ENCODE measurements at regions not wholly inside any gene's neighbourhood (a gene's known extent, or its start where the extent isn't known, plus 50 kb on each side); places are given as distances from the start of the nearest gene placed in this dataset.

DNA sequence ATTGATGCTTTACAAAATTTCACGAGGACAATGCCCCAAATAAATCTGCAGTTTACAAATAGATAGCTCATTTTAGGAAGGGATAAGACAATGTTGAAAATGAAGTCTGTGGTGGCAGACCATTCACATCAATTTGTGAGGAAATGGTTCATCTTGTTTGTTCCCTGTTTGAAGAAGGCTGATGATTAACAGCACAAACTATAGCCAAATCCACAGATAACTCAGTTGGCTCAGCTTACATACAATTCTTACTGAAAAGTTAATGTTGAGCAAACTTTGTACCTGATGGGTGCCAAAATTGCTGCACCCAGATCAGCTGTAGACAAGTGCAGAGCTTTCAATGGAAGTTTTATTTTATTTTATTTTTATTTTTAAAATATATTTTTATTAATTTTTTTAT, 763.9 kb downstream of the DOK5 start:
- no peak for DNase-seq

DNA sequence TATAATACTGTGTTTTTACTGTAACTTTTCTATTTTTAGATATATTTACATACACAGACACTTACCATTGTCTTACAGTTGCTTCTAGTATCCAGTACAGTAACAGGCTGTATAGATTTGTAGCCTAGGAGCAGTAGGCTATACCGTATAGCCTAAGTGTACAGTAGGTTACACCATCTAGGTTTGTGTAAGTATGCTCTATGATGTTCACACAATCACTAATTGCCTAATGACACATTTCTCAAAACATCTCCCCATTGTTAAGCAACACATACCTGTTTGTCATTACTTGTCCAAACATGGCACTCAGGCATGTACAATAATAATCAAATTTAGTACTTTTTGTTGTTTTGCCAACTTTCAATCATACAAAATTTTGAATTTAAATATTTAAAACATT, 757.3 kb downstream of the DOK5 start:
- no peak for DNase-seq

- DNase-seq = no peak
These were observed 754.1 kb downstream of the DOK5 start for GRCh38 chr20:55229451-55229850.

GRCh38 chr20:55216525-55217242, 741.3 kb downstream of the DOK5 start:
- DNase-seq = no peak

- DNase-seq = no peak
These were observed 738.3 kb downstream of the DOK5 start for GRCh38 chr20:55213653-55214052.

DNA sequence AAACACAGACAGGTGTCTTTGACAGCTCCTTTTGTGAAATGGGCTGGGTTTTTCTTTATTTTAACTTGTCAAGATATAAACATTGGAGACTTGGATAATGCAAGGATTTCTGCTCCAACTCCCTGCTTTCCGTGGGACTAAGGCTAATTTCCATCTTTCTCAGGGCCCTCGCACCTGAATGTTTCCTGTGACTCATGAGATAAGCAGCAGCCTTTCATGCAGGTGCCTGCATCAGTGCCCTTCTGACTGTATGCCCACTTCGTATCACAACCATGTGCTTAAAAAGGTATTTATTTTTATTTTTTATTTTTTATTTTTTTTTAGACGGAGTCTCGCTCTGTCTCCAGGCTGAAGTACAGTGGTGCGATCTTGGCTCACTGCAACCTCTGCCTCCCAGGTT, 736.1 kb downstream of the DOK5 start:
- DNase-seq = no peak

- no peak for DNase-seq
These were observed 730.3 kb downstream of the DOK5 start for GRCh38 chr20:55205665-55206064.

DNA sequence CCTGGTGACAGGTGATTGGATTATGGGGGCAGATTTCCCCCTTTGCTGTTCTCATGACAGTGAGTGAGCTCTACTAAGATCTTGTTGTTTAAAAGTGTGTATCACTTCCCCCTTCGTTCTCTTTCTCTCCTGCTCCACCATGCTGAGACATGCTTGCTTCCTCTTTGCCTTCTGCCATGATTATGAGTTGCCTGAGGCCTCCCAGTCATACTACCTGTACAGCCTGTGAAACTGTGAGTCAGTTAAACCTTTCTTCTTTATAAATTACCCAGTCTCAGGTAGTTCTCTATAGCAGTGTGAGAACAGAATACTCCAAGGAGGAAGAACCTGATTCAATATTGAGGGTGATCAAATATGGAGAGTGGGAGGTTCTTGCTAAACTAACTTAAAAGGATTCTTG, 724.9 kb downstream of the DOK5 start:
- DNase-seq = no peak

DNA sequence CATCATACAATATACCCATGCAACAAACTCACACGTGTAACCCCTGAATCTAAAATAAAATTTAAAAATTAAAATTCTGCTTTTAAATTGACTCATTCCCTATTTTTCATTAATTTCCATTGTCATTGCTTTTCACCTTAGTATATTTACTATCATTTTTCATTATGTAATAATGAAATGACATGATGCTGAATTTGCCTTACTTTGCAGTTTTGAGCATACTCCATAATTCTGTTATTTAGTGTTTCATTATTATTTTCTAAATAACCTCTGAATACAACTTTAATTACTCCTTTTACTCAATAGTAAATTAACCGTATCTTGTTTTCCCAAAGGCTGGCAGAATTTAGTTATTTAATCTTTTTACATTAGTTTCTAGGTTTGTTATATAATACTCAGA, 719.6 kb downstream of the DOK5 start:
- DNase-seq = no peak

DNA sequence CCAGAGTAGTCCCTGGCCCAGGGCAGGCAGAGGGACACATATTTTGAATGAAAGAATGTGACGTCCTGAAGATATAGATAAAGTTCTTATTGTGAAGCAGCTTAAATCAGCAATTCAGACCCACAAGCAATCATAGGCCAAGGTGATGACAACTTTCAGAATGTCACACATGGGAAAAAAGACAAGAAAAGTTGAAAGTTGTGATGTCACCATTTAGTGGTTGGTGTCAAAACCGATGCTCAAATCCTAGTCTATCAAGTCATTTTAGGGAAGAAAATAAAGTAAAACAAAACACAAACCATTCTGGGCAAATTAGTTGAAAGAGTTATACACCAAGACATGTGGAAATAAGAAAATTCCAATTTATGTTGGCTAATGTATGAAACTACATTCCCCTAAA, 710.8 kb downstream of the DOK5 start:
- no peak for DNase-seq

GRCh38 chr20:55175081-55175480, 699.7 kb downstream of the DOK5 start:
- DNase-seq = no peak

GRCh38 chr20:55174635-55175034, 699.2 kb downstream of the DOK5 start:
- no peak for DNase-seq

DNA sequence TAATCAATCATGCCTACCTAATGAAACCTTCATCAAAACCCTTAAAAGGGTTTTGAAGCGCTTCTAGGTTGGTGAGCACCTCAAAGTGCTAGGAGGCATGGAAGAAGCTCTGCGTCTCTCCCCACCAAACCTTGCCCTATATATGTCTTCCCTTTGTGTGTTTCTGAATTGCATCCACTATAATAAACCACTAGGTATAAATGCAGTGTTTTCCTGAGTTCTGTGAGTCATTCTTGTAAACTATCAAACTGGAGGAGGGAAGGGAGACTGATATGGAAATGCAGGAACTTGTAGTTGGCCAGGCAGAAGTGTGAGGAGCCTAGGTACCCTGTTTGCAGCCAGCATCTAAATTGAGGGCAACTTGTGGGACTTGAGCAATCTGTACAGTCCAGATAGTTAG, 698.8 kb downstream of the DOK5 start:
- no peak for DNase-seq

- no peak for DNase-seq
These were observed 698.2 kb downstream of the DOK5 start for GRCh38 chr20:55173601-55174000.

DNA sequence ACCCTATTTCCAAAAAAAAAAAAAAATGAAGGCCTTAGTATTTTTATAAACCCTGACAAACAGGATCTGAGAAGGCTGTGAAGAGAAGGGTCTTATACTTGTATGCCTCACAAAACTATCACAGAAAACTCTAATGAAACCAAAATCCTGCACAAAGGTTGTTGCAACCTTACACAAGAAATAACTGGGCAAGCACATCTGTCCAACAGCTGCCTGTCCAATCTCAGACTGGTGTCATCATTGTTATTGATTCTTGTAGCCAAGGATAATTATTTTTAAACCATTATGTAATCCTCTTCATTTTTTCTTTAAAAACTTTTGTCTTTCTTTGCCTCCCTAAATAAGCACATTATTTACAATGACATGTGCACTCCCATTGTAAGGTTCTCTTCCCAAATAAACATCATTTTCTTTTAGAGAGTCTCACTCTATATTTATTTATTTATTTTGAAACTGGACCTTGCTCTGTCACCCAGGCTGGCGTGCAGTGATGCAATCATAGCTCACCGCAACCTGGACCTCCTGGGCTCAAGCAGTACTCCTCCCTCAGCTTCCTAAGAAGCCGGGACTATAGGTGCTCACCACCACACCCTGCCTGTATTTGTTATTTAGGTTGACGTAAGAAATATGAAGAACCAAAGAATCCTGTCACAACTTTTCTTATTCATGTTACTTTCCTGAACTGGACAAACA, 697.1 kb downstream of the DOK5 start:
- DNase-seq = no peak

DNA sequence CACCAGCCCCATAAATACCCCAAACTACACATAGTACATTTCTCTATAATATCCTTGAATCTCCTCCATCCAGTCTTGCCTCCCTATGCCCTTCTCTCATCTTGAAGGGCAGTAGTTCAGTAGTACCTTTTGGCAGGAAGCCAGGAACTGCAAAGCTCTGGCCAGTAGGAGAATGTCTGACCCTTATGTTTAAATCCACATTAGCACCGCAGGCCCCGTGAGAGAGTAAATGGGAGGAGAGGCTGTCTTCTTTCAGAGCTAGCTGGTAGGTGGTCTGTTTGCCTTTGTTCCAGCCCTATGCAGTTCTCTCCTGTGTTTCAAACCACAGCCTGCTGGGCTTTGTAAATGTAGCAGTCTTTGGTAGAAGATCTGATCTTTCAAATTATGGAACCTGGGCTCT, 690.7 kb downstream of the DOK5 start:
- no peak for DNase-seq

GRCh38 chr20:55160996-55161395, 685.6 kb downstream of the DOK5 start:
- DNase-seq = no peak

DNA sequence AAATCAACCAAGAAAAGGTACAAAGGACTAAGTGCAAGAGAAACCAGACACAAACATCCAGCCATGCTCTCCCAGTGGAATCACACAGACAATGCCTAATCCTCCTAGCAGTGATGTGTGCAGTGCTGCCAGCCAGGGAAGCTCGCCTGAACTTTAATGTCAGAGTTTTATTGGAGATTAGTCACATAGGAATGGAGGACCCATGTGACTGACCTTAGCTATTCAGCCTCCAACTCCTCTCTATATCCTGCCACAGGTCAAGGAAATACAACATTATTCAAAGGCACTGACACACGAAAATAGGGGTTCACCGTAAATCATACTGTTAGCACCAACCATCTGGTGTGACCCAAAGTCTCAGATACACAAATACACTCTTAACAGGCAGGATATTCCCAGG, 684.6 kb downstream of the DOK5 start:
- no peak for DNase-seq

GRCh38 chr20:55159230-55159629, 683.8 kb downstream of the DOK5 start:
- no peak for DNase-seq

- DNase-seq = no peak
These were observed 683.1 kb downstream of the DOK5 start for GRCh38 chr20:55158446-55158845.

DNA sequence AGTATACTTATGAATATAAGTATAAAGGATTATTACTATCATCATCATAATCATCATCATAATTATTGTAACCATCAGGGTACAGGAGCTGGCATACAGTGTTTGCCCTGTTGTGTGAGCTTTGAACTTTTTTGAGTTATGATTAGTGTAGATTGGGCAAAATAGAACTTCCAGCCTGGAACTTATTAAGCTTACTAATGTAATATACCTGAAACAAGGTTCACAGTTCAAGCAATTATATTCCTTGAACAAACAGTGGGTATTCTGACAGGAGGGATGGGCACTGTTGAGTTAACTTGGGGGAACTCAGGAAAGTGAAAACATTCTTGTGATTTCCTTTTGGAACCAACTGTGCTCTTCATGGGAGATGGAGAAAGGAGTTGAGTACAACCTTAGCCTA, 680.0 kb downstream of the DOK5 start:
- no peak for DNase-seq

DNA sequence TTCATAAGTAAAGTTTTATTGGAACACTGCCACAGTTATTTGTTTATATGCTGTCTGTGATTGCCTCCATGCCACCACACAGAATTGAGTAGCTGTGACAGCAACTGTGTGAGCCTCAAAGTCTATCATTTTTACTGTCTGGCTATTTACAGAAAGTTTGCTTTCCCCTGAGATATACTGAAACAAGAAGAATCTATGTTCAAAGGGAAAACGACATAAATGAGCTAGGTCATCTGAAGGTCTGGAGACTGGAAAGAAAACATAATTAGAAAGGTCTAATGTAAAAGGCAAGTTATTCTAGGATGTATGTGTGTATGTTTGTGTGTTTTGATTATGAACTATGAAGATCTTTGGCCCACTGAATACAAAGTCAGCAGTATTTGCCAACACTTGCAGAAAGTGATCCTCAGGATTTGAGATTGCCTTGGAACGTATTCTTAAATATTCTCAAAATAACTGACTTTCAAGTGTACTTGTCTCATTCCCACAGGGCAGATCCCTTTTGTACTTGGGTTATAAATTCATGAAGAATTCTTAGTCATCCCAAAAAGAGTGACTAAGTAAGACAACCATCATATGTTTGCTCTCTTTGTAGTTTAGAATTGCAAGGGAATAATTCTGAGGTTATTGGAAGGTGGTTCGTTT, 677.7 kb downstream of the DOK5 start:
- DNase-seq = no peak

GRCh38 chr20:55151171-55151570, 675.8 kb downstream of the DOK5 start:
- no peak for DNase-seq

DNA sequence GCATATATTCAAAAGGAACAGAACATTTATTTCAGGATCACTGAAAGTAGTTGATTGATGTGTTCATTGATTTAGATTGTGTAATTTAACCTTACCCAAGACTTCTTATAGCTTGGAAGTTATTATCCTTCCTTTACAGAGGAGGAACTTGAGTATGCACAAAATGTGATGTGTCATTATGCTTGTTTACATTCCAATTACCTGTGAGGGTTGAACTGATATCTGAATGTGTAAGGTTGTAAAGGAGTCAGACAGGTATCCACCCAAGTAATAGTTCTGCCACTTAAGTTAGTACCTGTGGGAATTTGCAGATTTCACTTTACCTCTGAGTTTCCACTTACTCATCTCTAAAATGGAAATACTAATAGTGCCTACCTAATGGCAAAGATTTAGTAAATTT, 668.2 kb downstream of the DOK5 start:
- DNase-seq = no peak

All from NCI-H187 treated with DMSO at 0.1 percent for 48 hours (cell line).